Fibroblast of lung (primary cell): ENCODE measurements at regions not wholly inside any gene's neighbourhood (a gene's known extent, or its start where the extent isn't known, plus 50 kb on each side); places are given as distances from the start of the nearest gene placed in this dataset.

Experiments
- EZH2 ChIP-seq: IDR thresholded peaks from 2 replicates; pipeline ENCODE4 v1.5.1; 2012; ENCODE audit warnings: low read length, control low read depth, mild to moderate bottlenecking; ENCODE audit errors: missing control alignments
- TF ChIP-seq, protein P1 (sequence below), 2 donors: IDR thresholded peaks in 1 of 2; conservative IDR thresholded peaks in 1 of 2; 1 replicate in 1 of 2; 2 replicates in 1 of 2; pipeline ENCODE4 v1.5.1; 2011 to 2012; ENCODE audit warnings: low read length in 2 of 2, control low read depth in 1 of 2, inconsistent platforms in 1 of 2, low read depth in 1 of 2, mild to moderate bottlenecking in 1 of 2

DNA sequence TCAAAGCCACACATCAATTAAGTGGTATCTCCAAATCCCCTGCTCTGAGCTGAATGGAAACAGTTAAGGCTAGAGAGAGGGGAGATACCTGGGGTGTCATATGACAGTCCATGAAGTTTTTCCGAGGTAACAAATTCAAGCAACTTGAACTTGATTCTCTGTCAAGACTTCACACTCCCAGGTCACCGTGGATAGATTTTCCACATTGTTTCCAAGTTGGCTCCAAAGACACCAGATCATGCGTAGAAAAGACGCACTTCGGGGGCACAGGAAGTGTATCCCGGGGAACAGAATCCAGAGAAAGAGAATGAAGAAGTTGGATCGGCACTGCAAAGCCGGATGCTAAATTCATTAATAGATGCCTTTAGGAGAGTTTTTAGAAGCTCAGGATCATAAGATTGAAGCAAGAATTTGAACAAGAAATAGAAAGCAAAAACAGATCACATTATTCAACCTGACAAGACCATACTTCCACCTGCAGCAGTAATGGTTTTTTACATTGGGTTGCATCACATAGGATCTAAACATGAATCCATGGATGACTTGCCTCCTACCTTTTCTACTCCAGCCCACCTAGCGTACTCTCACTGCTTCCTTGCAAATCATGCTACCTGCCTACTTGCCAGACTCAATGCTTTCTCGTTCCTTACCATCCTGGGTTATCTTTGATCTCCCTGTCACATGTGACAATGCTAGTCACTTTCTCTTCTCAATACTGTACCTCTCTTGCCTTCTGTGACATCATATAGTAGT is 253.0 kb upstream of the ADAMTS9 start:
- TF ChIP-seq, protein P1, sequence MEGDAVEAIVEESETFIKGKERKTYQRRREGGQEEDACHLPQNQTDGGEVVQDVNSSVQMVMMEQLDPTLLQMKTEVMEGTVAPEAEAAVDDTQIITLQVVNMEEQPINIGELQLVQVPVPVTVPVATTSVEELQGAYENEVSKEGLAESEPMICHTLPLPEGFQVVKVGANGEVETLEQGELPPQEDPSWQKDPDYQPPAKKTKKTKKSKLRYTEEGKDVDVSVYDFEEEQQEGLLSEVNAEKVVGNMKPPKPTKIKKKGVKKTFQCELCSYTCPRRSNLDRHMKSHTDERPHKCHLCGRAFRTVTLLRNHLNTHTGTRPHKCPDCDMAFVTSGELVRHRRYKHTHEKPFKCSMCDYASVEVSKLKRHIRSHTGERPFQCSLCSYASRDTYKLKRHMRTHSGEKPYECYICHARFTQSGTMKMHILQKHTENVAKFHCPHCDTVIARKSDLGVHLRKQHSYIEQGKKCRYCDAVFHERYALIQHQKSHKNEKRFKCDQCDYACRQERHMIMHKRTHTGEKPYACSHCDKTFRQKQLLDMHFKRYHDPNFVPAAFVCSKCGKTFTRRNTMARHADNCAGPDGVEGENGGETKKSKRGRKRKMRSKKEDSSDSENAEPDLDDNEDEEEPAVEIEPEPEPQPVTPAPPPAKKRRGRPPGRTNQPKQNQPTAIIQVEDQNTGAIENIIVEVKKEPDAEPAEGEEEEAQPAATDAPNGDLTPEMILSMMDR (conservative IDR thresholded peaks at IDR 0.05 in 1 of 2, IDR thresholded peaks at IDR 0.05 in 1 of 2; ENCODE audit: low read depth in 1 of 2, low read length in 2 of 2) = no peak
- TF ChIP-seq EZH2 = no peak
